Pancreas (tissue), 10 donors: ENCODE measurements at regions not wholly inside any gene's neighbourhood (a gene's known extent, or its start where the extent isn't known, plus 50 kb on each side); places are given as distances from the start of the nearest gene placed in this dataset.

Experiments used
- ATAC-seq, 4 donors: fragments of 200-7000 bp; cut with Tn5 transposase; one replicate each; pipeline versions ENCODE4 v1.8.0 to v1.9.1; 2020; ENCODE audit warnings: mild to moderate bottlenecking in 4 of 4, moderate library complexity in 4 of 4
- DNase-seq, 6 donors: peaks; one replicate each; pipeline ENCODE4 v3.0.0-alpha.2; 2020
- FAIRE-seq: peaks from 2 replicates; lab custom pipeline; 2012; peaks lifted over from hg19 to GRCh38; lab: Jason Lieb, UNC
- H3K27ac ChIP-seq, 4 donors: fragments of 200-600 bp; sonication (generic); 1 replicate in 3 of 4; 2 replicates in 1 of 4; pipeline versions ENCODE4 v1.5.0 to v1.8.0; 2020
- H3K27me3 ChIP-seq, 4 donors: fragments of 200-600 bp; one replicate each; pipeline ENCODE4 v1.8.0; 2021
- H3K36me3 ChIP-seq, 3 donors: fragments of 200-600 bp; sonication (generic) in 1 of 3; one replicate each; pipeline versions ENCODE4 v1.5.0 to v1.8.0; 2020 to 2021
- H3K4me1 ChIP-seq, 3 donors: fragments of 200-600 bp; one replicate each; pipeline ENCODE4 v1.8.0; 2021
- H3K4me3 ChIP-seq, 4 donors: fragments of 200-600 bp; sonication (generic) in 2 of 4; one replicate each; pipeline versions ENCODE4 v1.5.0 to v1.8.0; 2020 to 2021
- H3K9me3 ChIP-seq, 4 donors: fragments of 200-600 bp; one replicate each; pipeline ENCODE4 v1.8.0; 2021
- CTCF ChIP-seq, 4 donors: fragments of 200-600 bp; sonication (generic) in 3 of 4; IDR thresholded peaks; one replicate each; pipeline versions ENCODE4 v1.5.0 to v1.8.0; 2021; ENCODE audit warnings: antibody characterized with exemption in 4 of 4
- WGBS, 2 donors: extraction: QIAGEN DNeasy Blood & Tissue Kit; methylation state at CpG; one replicate each; pipeline ENCODE4 v1.1.7; 2013; 5-methylcytosine and 5-hydroxymethylcytosine counted together
- intact Hi-C, 3 donors: fragments of 100-400 bp; cut with DNase I; formaldehyde crosslinking; loops; one replicate each; pipeline versions ENCODE4 v1.11.1 to v1.14.2; 2022
- donor health status: healthy with polysubstance abuse.
- donor health status: DM: no; HTN: no; CAD: no; lungs with moderate emphysema.
- donor health status: DM: no; HTN: no; CAD: no.
- donor health status: control.
- donor health status: control.
- donor health status: Bipolar disorder and iron deficiency.
- donor health status: DM: yes; HTN: yes; CAD: no.
- donor health status: DM: no; HTN: no; CAD: no.
- donor health status: DM: no; HTN: no; CAD: no.
- donor health status: DM: yes; HTN: yes; CAD: no.

- intact Hi-C loops, result no loop called here
Observed at GRCh38 chr16:65185241-65185778, 63.4 kb upstream of the CDH11 start.

GRCh38 chr16:65181071-65181561 lies 59.3 kb upstream of the CDH11 start:
- no peak for FAIRE-seq
- Histone ChIP-seq H3K4me3 (no peak overlapping the region), H3K27ac (no peak overlapping the region), H3K4me1 (no peaks in the 10 kb centered on the region), H3K36me3 (no peaks in the 10 kb centered on the region), H3K9me3 (no peaks in the 10 kb centered on the region), H3K27me3 (no peaks in the 10 kb centered on the region)
- intact Hi-C loops, result no loop called here
- no peak for ATAC-seq
- WGBS, 2 donors, result 60 to 68% methylated on average over 4 of the region's 4 CpGs
- no peak for DNase-seq
- no peak for TF ChIP-seq CTCF (IDR thresholded peaks at IDR 0.05)

More at GRCh38 chr16:65185241-65185778, 63.4 kb upstream of the CDH11 start:
- H3K27me3 ChIP-seq, result no peaks in the 10 kb centered on the region
- H3K36me3 ChIP-seq, result no peaks in the 10 kb centered on the region
- ATAC-seq (no peak), FAIRE-seq (no peak), DNase-seq (no peak)
- WGBS, 2 donors, result 49 to 54% methylated on average over 3 of the region's 3 CpGs
- no peak for TF ChIP-seq CTCF (IDR thresholded peaks at IDR 0.05)
- no peaks in the 10 kb centered on the region for H3K9me3 ChIP-seq
- H3K27ac ChIP-seq, result no peak overlapping the region
- no peaks in the 10 kb centered on the region for H3K4me1 ChIP-seq
- no peak overlapping the region for H3K4me3 ChIP-seq

GRCh38 chr16:65178151-65178550 lies 56.3 kb upstream of the CDH11 start:
- no peak for FAIRE-seq
- ATAC-seq, result no peak

DNA sequence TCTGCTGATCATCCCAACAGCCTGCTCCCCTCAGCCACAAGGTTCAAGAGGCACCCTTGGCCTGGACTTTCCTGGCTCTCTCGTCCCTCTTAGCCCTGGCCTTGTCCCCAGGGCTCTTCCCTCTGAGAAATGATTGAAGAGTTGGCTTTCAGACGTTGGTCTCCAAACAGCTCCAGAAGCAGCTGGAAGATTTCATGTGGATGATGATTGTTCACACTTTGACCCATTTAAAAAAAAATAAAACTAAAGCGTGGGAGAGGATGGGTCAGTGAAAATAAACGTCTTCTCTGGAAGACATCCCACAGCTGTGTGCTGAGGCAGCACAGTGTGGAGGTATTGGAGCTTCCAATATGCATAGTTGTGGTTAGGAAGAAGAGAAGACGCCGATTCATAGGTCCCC lies 54.7 kb upstream of the CDH11 start:
- 36 to 38% methylated on average over 6 of the region's 6 CpGs for WGBS, 2 donors
- no peak for TF ChIP-seq CTCF (IDR thresholded peaks at IDR 0.05)
- no peak overlapping the region for H3K27ac ChIP-seq
- intact Hi-C loops, result no loop called here
- ATAC-seq (peak in 2 of 4 donors; percentile 18 to 67), FAIRE-seq (no peak), DNase-seq (peak in 1 of 6 donors; percentile 3)
- no peak overlapping the region for H3K4me3 ChIP-seq
- H3K36me3 ChIP-seq, result no peaks in the 10 kb centered on the region
- H3K4me1 ChIP-seq, result no peaks in the 10 kb centered on the region
- H3K9me3 ChIP-seq, result no peaks in the 10 kb centered on the region
- H3K27me3 ChIP-seq, result no peaks in the 10 kb centered on the region

More at GRCh38 chr16:65178151-65178550, 56.3 kb upstream of the CDH11 start:
- Histone ChIP-seq H3K36me3 (no peaks in the 10 kb centered on the region), H3K4me1 (no peaks in the 10 kb centered on the region), H3K9me3 (no peaks in the 10 kb centered on the region), H3K4me3 (no peak overlapping the region), H3K27me3 (no peaks in the 10 kb centered on the region), H3K27ac (no peak overlapping the region)
- no peak for DNase-seq
- intact Hi-C loops, result no loop called here
- TF ChIP-seq CTCF (IDR thresholded peaks at IDR 0.05), result no peak
- 56 to 65% methylated on average over 4 of the region's 4 CpGs for WGBS, 2 donors

GRCh38 chr16:65172356-65172755 lies 50.5 kb upstream of the CDH11 start:
- DNase-seq, result no peak
- Histone ChIP-seq H3K27me3 (no peaks in the 10 kb centered on the region), H3K4me3 (no peak overlapping the region), H3K27ac (no peak overlapping the region), H3K36me3 (no peaks in the 10 kb centered on the region), H3K9me3 (no peaks in the 10 kb centered on the region), H3K4me1 (no peaks in the 10 kb centered on the region)
- 41 to 48% methylated on average over 2 of the region's 2 CpGs for WGBS, 2 donors
- no peak for FAIRE-seq
- no peak for ATAC-seq
- TF ChIP-seq CTCF (IDR thresholded peaks at IDR 0.05), result no peak
- intact Hi-C loops, result no loop called here
